Kasumi-1 (cell line): ENCODE measurements at regions not wholly inside any gene's neighbourhood (a gene's known extent, or its start where the extent isn't known, plus 50 kb on each side); places are given as distances from the start of the nearest gene placed in this dataset.
A peak's percentile ranks its signal among the peaks of the same experiment; 100 is the strongest.
"Not testable (repeated sequence)": the region's sequence is repeated elsewhere in the genome, so short reads cannot be mapped to it uniquely, and the experiment has no call there.

ENCODE experiments used
- DNase-seq, 2 experiments: peaks; one replicate each; lab custom pipeline; 2025; lab: John Stamatoyannopoulos, UW

DNA sequence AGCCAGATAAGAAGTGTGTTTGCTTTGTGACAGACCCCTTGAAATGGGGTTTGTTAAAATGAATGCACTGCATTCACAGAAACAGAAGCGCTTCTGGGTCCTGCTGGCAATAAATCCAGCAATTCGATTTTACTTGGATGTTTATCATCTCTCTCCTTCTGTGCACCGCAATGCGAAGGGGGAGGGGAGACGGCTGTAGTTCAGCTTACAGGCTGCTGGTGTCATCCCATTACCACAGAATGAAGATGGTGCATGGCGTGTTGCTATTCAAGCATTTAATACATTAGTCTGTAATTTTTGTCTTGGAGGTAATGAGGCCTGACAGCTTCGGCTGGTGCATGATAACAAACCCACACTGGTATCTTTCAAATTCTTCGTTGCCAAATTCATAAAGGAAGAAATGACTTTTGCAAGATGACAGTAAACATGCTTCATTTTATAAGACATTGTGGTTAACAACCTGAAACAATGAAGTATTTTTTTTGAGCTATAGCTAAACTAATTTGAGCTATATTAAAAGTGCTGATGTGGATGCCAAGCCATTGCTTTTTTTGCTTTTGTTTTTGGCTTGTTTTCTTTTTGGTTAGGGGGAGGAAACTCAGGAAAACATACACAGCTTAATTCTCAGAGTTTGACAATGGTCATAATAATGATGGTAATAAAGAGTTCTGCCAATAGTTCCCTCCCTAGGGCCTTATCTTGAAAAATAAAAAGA is 418.3 kb downstream of the OTOL1 start:
- DNase-seq, result peak; percentile 9 to 30

DNA sequence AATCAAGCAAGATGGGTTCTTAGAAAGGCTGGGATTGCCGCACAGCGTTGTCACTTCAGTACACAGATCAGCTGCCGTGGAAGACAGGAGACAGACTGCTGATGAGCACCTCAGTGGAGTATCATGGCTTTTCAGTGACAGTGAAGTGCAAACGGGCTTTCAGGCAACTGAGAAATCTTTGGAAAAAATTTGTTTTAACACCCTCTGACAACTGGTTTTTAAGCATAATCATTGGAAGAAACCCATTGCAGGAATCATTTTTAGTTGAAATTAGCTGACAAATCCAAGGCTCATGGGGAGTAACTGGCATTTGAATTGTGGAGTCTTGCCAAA is 418.8 kb downstream of the OTOL1 start:
- DNase-seq, result no peak

DNA sequence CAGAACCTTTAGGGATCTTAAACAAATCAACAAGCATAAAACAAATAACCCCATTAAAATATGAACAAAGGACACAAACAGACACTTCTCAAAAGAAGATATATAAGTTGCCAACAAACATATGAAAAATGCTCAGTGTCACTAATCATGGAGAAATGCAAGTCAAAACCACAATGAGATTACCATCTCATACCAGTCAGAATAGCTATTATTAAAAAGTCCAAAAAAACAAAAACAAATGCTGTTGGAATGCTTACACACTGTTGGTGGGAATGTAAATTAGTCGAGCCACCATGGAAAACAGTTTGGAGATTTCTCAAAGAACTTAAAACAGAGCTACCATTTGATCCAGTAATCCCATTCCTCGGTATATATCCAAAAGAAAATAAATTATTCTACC is 423.6 kb downstream of the OTOL1 start:
- DNase-seq, result no peak

DNA sequence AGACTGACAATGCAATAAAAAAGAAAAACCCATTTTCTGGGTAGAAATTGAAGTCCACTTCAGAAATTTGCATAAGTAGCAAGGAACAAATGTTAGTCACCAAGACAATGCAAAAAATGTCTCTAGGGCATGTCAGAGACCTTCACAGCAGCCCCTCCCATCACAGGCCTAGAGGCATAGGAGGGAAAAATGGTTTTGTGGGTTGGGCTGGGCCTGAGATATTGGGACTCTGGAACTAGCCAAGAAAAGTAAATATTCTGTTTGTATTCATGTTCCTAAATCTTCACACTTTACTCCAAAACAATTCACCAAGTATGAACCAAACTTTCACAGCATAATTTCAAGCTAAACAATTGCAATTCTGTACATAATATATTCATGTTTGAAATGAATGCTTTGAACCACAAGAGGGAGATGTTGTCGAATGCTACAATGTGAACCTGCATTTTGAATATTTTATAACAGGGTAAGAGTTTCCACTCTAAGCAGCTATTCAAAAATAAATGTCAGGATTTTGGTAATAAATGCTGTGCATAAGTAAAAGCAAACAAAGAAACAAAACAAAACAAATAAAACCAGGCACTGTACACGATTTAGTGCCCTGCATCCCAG is 429.2 kb downstream of the OTOL1 start:
- DNase-seq, result peak; percentile 14 to 21

DNA sequence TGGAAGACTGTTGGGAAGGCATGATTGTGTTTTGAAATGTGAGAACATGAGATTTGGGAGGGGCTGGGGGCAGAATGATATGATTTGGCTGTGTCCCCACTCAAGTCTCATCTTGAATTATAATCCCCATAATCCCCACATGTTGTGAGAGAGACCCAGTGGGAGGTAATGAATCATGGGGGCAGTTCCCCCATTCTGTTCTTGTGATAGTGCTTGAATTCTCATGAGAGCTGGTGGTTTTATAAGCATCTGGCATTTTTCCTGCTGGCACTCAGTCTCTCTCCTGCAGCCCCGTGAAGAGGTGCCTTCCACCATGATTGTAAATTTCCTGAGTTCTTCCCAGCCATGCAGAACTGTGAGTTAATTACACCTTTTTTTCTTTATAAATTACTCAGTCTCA is 430.5 kb downstream of the OTOL1 start:
- DNase-seq, result no peak

DNA sequence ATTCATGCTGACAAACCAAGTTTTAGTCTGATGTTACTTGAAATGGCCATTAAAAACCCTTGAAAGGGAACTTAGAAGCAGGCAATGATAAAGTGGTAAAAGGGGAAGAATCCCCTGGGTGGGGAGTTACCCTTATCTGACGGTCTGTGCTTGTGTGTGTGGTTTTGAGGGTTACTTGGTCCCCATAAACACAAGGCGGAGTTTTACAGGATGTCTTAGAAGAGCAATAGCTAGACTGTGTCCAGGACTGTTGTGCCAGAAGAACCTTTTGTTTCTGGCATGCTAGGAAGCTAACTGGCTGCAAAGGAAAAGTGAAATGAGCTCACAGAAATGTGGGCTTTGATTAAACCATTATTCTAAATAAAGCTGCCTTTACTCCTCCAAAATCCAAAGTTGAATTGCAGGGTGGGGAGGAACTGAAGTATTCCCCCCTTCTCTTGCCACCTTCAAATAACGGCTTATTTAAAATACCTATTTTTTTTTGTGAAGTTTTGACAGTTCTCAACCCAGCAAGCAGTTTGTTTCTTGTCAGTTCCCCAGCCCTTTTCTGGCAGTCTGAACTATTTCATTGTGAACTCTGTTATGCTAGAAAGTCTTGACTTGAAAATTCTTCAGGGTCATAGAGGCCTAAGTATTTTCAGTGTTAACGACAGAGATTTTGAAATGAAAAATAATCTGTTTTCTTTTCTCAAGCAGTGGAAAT is 443.5 kb downstream of the OTOL1 start:
- DNase-seq, result peak; percentile 78 to 90

DNA sequence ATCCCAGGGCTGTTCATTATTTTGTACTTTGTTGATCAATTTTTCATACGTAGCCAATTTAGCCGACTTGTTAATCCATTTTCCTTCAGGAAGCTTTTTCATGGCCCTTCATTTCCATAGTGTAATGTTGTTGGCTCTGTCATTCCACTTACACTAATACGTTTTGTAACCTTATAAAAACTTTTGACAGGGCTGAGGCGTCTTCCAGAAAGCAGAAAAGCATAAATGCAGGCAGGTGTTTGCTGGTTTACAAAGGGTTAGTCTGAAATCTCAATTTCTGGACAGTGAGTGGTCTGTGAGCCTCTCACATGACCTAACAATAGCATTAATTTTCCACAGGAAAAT is 444.0 kb downstream of the OTOL1 start:
- no peak for DNase-seq

DNA sequence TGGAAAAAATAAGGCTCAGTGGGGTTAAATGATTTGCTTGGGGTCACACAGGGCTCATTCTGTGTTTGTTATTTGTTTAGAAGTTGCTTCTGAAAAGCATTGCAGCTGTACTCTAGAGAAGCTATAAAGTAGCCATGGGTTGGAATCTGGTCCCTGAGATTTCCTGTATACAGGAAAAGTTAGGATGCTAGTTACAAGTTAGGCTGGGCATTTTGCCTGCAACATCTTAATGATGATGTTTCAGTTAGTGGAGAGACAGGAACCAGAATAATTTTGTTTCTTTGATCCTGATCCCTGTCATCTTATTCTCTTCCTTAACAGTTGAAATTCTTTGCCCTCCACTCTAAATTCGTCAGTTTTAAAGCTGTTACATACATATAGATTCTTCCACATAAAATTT is 445.3 kb downstream of the OTOL1 start:
- no peak for DNase-seq

DNA sequence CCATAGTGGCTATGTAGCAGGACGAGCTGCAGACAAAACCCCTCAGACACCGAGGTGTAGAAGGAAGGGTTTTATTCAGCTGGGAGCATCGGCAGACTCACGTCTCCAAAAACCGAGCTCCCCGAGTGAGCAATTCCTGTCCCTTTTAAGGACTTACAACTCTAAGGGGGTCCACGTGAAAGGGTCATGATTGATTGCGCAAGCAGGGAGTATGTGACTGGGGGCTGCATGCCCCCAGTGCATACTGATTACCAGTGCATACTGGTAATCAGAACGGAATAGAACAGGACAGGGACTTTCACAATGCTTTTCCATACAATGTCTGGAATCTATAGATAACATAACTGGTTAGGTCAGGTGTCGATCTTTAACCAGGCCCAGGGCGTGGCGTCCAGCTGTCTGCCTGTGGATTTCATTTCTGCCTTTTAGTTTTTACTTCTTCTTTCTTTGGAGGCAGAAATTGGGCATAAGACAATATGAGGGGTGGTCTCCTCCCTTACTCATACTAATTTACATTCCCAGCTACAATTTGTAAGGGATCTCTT is 447.3 kb downstream of the OTOL1 start:
- DNase-seq, result not testable (repeated sequence)

DNA sequence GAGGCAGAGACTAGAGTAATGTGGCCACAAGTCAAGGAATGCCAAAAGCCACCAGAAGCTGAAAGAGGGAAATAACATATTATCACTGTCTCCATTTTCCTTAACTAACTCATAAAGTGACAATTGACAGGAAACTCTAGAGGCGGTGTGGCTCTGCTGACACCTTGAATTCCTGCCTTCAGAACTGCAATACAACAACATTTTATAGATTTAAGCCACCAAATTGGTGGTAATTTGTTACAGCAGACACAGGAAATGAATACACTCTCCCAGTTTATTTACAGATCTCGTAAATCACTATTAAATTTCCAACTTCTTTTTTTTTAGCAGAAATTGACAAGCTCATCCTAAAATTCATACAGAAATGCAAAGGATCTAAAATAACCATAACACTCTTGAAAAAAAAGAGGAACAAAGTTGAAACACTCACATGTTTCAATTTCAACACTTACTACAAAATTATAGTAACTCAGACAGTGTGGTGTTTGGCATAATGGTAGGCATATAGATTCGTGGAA is 449.9 kb downstream of the OTOL1 start:
- peak; percentile 72 to 76 for DNase-seq

DNA sequence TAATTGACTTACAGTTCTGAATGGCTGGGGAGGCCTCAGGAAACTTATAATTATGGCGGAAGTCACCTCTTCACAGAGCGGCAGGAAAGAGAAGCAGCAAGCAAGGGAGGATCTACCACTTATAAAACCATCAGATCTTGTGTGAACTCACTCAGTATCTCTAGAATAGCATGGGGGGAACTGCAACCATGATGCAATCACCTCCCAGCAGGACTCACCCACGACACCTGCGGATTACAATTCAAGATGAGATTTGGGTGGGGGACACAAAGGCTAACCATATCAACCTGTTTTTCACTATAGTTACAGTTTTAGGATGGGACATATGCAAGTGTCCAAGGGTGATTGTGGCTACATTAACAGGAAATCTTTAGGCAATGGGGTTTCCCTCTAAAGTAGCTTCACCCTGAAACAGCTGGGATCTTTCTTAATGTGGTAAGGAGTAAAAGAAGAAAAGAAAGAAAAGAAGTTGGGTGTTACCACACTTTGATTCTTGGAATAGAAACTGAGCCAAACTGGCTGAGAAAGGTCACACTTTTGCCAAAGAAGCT is 453.8 kb downstream of the OTOL1 start:
- no peak for DNase-seq

DNA sequence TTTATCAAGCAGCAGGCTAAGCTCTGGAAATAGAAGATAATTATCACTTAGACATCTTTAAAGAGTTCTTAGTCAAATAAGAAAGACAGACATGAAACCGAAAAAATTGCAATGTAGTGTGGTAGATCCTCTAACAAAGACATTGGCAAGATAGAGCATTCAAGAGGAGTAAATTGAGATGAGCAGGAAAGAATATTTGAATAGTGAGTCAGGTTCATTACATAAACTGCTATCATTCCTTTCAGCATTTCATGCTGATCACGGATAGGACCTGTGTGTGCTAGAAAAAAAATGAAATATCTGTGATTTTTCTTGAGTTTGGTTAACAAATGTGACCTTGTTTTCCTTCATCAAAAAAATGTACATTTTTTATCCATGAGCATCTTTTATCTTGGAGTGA is 460.9 kb downstream of the OTOL1 start:
- no peak for DNase-seq

DNA sequence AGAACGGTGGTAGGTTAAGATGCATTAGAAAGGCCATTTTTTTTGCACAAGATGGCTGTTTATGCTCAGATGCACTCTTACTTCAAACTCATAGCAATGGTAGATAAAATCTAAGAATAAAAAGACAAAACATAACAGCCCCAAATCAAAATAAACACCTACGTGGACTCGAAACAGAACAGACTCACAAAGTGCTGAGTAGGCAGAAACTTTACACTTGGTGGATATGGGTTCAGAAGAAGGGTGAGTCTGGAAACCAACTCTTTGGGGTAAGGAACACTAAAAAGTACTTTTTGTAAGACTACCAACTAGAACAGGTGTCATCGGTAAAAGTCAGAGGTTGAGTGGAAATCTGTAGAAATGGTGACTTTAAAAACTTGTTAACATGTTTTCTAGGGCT is 468.2 kb downstream of the OTOL1 start:
- no peak for DNase-seq

DNA sequence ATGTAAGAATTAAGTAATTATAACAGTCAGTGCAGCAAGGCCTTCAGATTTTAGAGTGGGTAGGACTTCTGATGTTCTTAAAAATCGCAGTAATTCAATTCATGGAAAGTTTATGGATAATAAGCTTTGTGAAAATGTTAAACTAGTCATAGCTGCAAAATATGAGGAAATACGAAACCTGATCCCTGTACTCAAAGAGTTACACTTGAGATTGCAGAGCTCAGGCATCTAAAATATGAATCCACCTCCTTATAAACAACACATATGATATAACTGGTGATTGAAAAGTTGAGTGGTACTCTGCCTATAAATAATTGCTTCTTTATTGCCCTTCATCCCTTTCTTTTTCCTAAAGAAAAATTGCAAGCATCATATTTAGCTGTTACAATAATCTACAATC is 473.3 kb downstream of the OTOL1 start:
- no peak for DNase-seq

DNA sequence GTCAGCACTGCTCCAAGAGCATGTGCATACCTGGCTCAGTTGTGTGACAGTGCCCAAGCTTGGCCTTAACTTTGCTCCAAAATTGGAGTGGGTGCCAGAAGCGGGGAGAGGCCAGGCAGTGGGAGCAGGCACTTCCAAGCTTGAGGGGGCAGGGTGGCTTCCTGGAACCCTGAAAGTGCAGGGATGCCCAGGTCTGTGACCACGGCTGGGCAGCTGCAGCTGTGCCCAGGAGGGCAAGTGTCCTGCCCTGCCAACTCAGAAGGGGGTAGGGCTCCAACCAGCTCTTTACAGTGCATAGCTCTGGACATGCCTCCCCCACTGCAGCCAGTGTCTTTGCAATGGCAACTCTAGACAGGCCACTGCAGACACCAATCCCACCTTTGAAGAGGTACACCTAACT is 478.6 kb downstream of the OTOL1 start:
- DNase-seq, result no peak

DNA sequence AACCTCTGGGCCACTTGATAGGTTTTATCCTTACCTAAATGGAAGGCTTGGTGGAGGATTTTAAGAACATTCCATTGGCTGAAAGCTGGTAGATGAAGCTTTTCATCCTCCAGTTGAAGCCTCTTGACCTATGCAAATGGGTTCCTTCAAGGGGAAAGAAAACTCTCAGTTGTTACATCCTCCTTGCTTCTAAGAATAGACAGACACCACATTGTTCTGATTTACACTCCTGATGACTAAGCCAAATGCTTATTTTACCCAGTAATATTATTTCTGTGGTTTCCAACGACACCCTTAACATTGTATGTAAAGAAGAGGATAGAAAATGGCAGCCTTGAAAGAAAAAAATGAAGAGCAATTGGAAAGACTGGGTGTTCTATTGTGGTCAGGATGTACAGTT is 480.5 kb downstream of the OTOL1 start:
- no peak for DNase-seq

DNA sequence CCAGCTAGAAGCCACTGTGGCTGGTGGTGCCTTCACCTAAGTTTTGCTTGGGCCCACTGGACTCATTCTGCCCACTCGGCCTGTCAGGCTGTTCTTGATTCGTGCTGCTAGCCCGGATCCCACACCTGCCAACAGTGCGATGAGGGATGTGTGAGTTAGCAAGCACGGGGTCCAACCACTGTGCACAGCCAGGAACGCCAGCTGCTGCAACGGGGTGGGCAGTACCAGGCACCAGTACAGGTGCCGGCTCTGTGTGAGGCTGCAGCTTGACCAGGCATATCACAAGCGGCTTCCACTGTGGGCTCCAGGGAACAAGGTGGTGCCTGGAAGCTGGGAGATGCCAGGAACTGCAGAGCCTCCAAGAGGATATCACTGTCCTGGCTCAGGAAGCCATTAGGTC is 481.2 kb downstream of the OTOL1 start:
- no peak for DNase-seq

DNA sequence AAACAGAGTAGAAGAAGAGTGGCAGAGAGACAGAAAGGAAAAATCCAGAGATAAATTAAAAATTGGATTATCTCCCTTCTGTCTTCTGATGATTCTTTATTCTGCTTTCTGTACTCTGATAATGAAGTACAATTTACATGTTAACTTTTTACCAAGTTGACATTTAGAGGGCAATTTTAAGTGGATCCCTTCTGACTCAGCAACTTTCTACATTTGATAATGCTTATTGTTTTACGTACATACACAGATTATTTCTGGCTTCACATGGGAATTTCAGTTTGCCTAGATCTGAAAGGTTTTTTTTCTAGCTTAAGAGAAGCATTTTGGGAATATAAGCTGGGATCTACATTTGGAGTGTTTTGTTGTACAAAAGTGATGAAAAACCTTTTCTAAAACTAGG is 491.3 kb downstream of the OTOL1 start:
- no peak for DNase-seq

DNA sequence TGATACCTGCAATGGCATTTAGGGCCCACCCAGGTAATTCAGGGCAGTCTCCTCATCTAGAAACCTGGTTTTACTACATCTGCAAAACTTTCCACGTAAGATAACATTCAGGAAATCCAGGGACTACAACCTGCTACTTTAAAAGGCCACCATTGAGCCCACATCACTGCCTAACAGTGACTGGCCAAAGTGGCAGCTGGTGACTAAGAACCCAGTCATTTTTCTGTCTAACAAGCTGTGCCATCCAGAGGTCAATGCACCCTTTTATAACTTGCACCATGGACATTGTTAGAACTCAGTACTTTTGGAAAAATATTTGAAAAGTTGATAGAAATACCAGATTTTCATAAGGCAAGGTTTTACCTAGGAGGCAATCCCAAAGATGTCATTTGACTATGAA is 492.4 kb downstream of the OTOL1 start:
- no peak for DNase-seq

DNA sequence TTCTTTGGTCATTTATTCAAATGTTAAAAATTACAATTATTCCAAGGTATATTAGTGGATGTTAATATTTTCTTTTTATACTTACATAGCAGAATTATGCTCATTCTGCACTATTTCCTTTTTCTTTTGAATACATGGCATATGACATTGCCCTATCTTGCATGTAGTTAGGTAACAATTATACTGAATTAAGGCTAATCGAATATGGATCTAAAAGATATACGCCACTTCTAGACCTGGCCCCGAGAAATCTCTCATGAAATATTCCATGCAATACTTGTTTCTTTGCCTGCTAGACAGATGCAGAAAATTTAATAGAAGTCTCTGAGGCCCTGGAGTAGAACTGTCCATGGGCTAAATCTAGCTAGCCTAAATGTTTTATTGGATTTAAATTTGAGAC is 493.4 kb downstream of the OTOL1 start:
- no peak for DNase-seq

DNA sequence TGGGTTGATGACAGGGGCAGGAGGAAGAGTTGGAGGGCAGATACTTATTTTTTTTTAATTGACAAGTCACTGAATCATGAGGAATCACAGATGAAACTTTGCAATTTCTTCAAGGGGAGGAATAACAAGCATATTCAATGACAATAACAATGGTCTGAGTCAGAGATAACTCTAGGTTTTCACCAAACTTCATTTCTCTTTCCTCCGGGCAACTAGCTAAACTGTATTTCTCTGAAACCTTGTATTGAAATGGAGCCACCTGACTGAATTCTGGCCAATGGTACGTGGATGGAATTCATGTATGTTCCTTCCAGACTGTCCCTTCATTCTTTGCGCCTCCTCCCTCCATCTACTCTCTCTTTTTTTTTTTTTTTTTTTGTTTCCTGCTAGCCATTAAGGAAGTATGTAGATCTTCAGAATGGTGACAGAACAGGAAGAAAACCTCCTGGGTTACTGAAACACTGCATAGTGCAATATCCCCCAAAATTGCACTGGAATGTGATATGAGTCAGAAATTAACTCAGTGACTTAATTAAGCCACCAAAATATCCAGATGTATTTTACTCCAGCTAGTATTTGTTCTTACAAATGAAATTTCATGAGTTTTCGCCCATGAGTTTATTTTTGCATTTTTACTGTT is 495.4 kb downstream of the OTOL1 start:
- peak in 1 of 2 experiments; percentile 32 for DNase-seq

DNA sequence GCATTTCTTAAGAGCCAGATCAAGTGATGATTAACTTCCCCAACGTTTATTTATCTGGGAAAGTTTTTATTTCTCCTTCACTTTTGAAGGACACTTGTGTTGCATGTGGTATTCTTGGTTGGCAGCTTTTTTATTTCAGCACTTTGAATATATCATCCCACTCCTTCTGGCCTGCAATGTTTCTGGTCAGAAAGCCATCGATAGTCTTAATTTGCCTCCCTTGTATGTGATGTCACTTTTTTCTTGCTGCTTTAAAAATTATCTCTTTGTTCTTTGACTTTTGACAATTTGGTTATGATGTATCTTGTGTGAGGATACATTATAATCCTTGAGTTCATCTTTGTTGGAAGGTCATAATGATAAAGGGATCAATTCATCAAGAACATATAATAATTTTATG is 503.2 kb downstream of the OTOL1 start:
- DNase-seq, result no peak
